CD14-positive monocyte (primary cell): ENCODE measurements at regions not wholly inside any gene's neighbourhood (a gene's known extent, or its start where the extent isn't known, plus 50 kb on each side); places are given as distances from the start of the nearest gene placed in this dataset.

Experiments
- DNase-seq, 3 donors: peaks; one replicate each; pipeline ENCODE4 v3.0.0-alpha.2; 2011 to 2022
- H2AFZ ChIP-seq: 2 replicates; pipeline ENCODE4 v1.6.0; 2012; ENCODE audit warnings: mild to moderate bottlenecking, low read depth, low read length, inconsistent platforms; ENCODE audit not compliant: insufficient read depth, poor library complexity, severe bottlenecking
- H3K27ac ChIP-seq, 2 donors: 1 replicate in 1 of 2; 2 replicates in 1 of 2; pipeline ENCODE4 v1.5.1; 2012 to 2013; ENCODE audit warnings: low read length in 2 of 2, control low read depth in 1 of 2, inconsistent platforms in 1 of 2, low read depth in 1 of 2, mild to moderate bottlenecking in 1 of 2
- H3K27me3 ChIP-seq, 2 donors: one replicate each; pipeline versions ENCODE4 v1.6.0 to v1.6.1; 2011 to 2013; ENCODE audit warnings: low read length in 2 of 2; ENCODE audit not compliant: control insufficient read depth in 2 of 2, insufficient read depth in 2 of 2
- H3K36me3 ChIP-seq, 2 donors: replicated peaks in 1 of 2; 1 replicate in 1 of 2; 2 replicates in 1 of 2; pipeline versions ENCODE4 v1.5.1 to v1.6.1; 2012 to 2013; ENCODE audit warnings: low read length in 2 of 2, control low read depth in 1 of 2, inconsistent platforms in 1 of 2, mild to moderate bottlenecking in 1 of 2; ENCODE audit not compliant: insufficient read depth in 2 of 2, control insufficient read depth in 1 of 2
- H3K4me1 ChIP-seq, 2 donors: 1 replicate in 1 of 2; 2 replicates in 1 of 2; pipeline versions ENCODE4 v1.5.1 to v1.6.1; 2012 to 2013; ENCODE audit warnings: low read length in 2 of 2, control low read depth in 1 of 2, inconsistent platforms in 1 of 2, mild to moderate bottlenecking in 1 of 2, moderate library complexity in 1 of 2; ENCODE audit not compliant: insufficient read depth in 2 of 2, control insufficient read depth in 1 of 2
- H3K4me2 ChIP-seq: replicated peaks from 2 replicates; pipeline ENCODE3; 2012; ENCODE audit warnings: low read length, moderate library complexity, mild to moderate bottlenecking; ENCODE audit not compliant: poor library complexity, severe bottlenecking; ENCODE audit errors: extremely low read depth
- H3K4me3 ChIP-seq, 3 experiments: fragments of 200-600 bp in 1 of 3; sonication (generic) in 1 of 3; replicated peaks in 1 of 3; 1 replicate in 2 of 3; 2 replicates in 1 of 3; pipeline ENCODE4 v1.5.1; 2011 to 2013; ENCODE audit warnings: low read length in 3 of 3, mild to moderate bottlenecking in 3 of 3, control low read depth in 2 of 3, low read depth in 2 of 3, inconsistent platforms in 1 of 3, moderate library complexity in 1 of 3
- H3K79me2 ChIP-seq: 2 replicates; pipeline ENCODE4 v1.6.0; 2012; ENCODE audit warnings: mild to moderate bottlenecking, control low read depth, inconsistent platforms, low read length, moderate library complexity; ENCODE audit not compliant: insufficient read depth
- H3K9ac ChIP-seq: 2 replicates; pipeline ENCODE4 v1.6.0; 2017; ENCODE audit warnings: low read length, mild to moderate bottlenecking; ENCODE audit not compliant: insufficient read depth, poor library complexity, severe bottlenecking
- H3K9me3 ChIP-seq, 2 donors: replicated peaks in 1 of 2; 1 replicate in 1 of 2; 2 replicates in 1 of 2; pipeline versions ENCODE4 v1.5.1 to v1.6.1; 2012 to 2013; ENCODE audit warnings: low read length in 2 of 2, control low read depth in 1 of 2; ENCODE audit not compliant: control insufficient read depth in 1 of 2, insufficient read depth in 1 of 2
- H4K20me1 ChIP-seq: 2 replicates; pipeline ENCODE4 v1.6.0; 2012; ENCODE audit warnings: mild to moderate bottlenecking, low read length, control low read depth, moderate library complexity; ENCODE audit not compliant: insufficient read depth
- H3K27ac Mint-ChIP-seq, 7 donors: one replicate each; pipeline ENCODE4 v1.8.0; 2020; ENCODE audit warnings: mild to moderate bottlenecking in 7 of 7, mixed read lengths in 7 of 7, moderate library complexity in 6 of 7, inconsistent platforms in 2 of 7
- H3K27me3 Mint-ChIP-seq, 3 donors: one replicate each; pipeline ENCODE4 v1.8.0; 2021 to 2022; ENCODE audit warnings: low read depth in 3 of 3, mild to moderate bottlenecking in 3 of 3, mixed read lengths in 3 of 3, moderate library complexity in 3 of 3, inconsistent platforms in 1 of 3
- H3K36me3 Mint-ChIP-seq, 2 donors: one replicate each; pipeline ENCODE4 v1.8.0; 2020; ENCODE audit warnings: mixed read lengths in 2 of 2, inconsistent platforms in 1 of 2, mild to moderate bottlenecking in 1 of 2
- H3K4me1 Mint-ChIP-seq: one replicate; pipeline ENCODE4 v1.8.0; 2020; ENCODE audit warnings: mild to moderate bottlenecking, mixed read lengths
- H3K4me3 Mint-ChIP-seq, 2 donors: one replicate each; pipeline ENCODE4 v1.8.0; 2020; ENCODE audit warnings: mild to moderate bottlenecking in 2 of 2, mixed read lengths in 2 of 2, moderate library complexity in 1 of 2
- H3K9me3 Mint-ChIP-seq, 7 donors: one replicate each; pipeline ENCODE4 v1.8.0; 2020 to 2022; ENCODE audit warnings: mixed read lengths in 7 of 7, mild to moderate bottlenecking in 6 of 7, moderate library complexity in 6 of 7, inconsistent platforms in 2 of 7
- CTCF ChIP-seq: fragments of 200-600 bp; IDR thresholded peaks from one replicate; pipeline ENCODE4 v1.8.0; 2022; ENCODE audit warnings: antibody characterized with exemption, mild to moderate bottlenecking
- WGBS: methylation state at CpG from one replicate; pipeline ENCODE4 v1.1.5; 2013; ENCODE audit warnings: missing lambda C conversion rate; ENCODE audit not compliant: insufficient coverage; 5-methylcytosine and 5-hydroxymethylcytosine counted together
- intact Hi-C, 2 donors: fragments of 100-400 bp; cut with micrococcal nuclease; formaldehyde crosslinking; loops; one replicate each; pipeline versions ENCODE4 v1.15.0 to v1.15.1; 2023

GRCh38 chr16:17970157-17970765, 366.3 kb downstream of the NPIPA8 start:
- WGBS = 86% methylated on average over 3 of the region's 5 CpGs

DNA sequence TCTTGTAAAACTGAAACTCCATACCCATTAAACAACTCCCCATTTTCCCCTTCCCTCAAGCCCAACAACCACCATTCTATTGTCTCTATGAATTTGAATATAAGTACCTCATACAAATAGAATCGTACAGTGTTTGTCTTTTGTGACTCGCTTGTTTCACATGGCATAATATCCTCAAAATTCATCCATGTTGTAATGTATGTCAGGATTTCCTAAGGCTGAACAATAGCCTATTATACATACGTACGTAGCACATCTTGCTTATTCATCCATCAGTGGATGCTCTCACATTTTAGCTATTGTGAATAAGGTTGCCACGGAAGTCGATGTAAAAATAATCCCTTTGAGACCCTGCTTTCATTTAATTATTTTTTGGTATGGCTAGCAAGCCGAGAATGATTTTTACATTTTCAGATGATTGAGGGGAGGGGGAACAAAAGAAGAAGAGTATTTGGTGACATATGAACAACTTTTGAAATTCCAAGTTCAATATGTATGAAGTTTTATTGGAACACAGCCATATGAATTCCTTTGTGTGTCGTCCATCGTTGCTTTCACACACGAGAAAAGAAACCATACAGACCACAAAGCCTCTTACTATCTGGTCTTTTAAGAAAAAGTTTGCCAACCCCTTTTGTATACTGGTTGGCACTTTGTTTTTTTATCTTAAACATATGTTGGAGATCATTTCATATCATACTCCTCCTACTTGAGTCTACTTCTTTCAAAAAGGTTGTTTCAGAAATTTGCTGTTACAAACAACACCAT, 371.2 kb downstream of the NPIPA8 start:
- 100% methylated on average over 1 of the region's 10 CpGs for WGBS
- Histone ChIP-seq H3K27me3 (no peaks in the 10 kb centered on the region), H3K4me3 (no peak overlapping the region), H3K9me3 (no peaks in the 10 kb centered on the region), H3K4me2 (no peak overlapping the region), H2AFZ (no peak overlapping the region), H3K9ac (no peak overlapping the region), H4K20me1 (no peaks in the 10 kb centered on the region), H3K79me2 (no peaks in the 10 kb centered on the region), H3K27ac (no peak overlapping the region), H3K4me1 (no peaks in the 10 kb centered on the region), H3K36me3 (no peaks in the 10 kb centered on the region)
- peaks cover 0 to 11% (median 2%) of the 10 kb centered on the region in 7 donors for H3K9me3 Mint-ChIP-seq
- no peak overlapping the region for H3K4me3 Mint-ChIP-seq
- H3K36me3 Mint-ChIP-seq = no peaks in the 10 kb centered on the region
- no peak for DNase-seq
- no peaks in the 10 kb centered on the region for H3K4me1 Mint-ChIP-seq
- intact Hi-C loops = no loop called here
- H3K27ac Mint-ChIP-seq = no peak overlapping the region
- H3K27me3 Mint-ChIP-seq = no peaks in the 10 kb centered on the region
- TF ChIP-seq CTCF = no peak

More at GRCh38 chr16:17970157-17970765, 366.3 kb downstream of the NPIPA8 start:
- H3K27ac ChIP-seq = no peak overlapping the region
- no peak overlapping the region for H3K27ac Mint-ChIP-seq
- H3K4me3 ChIP-seq = no peak overlapping the region
- intact Hi-C loops = no loop called here
- TF ChIP-seq CTCF = no peak
- no peaks in the 10 kb centered on the region for H3K79me2 ChIP-seq
- no peaks in the 10 kb centered on the region for H3K27me3 ChIP-seq
- H3K9ac ChIP-seq = no peak overlapping the region
- H4K20me1 ChIP-seq = no peaks in the 10 kb centered on the region
- peaks cover 0 to 2% (median 0%) of the 10 kb centered on the region in 3 donors for H3K27me3 Mint-ChIP-seq
- DNase-seq = no peak
- no peaks in the 10 kb centered on the region for H3K4me1 ChIP-seq
- H3K4me2 ChIP-seq = no peak overlapping the region
- no peak overlapping the region for H2AFZ ChIP-seq
- peaks cover 0 to 3% (median 0%) of the 10 kb centered on the region in 7 donors for H3K9me3 Mint-ChIP-seq
- H3K4me3 Mint-ChIP-seq = no peak overlapping the region
- no peaks in the 10 kb centered on the region for H3K9me3 ChIP-seq
- no peaks in the 10 kb centered on the region for H3K36me3 ChIP-seq
- no peaks in the 10 kb centered on the region for H3K36me3 Mint-ChIP-seq
- no peaks in the 10 kb centered on the region for H3K4me1 Mint-ChIP-seq
